Neuronal stem cell (in vitro differentiated cells): ENCODE measurements at regions not wholly inside any gene's neighbourhood (a gene's known extent, or its start where the extent isn't known, plus 50 kb on each side); places are given as distances from the start of the nearest gene placed in this dataset.

Experiments used
- DNase-seq: peaks from one replicate; pipeline ENCODE4 v3.0.0-alpha.2; 2013; ENCODE audit warnings: low spot score
- H2AFZ ChIP-seq: one replicate; pipeline ENCODE4 v1.6.1; 2013; ENCODE audit warnings: mild to moderate bottlenecking, low read length, inconsistent platforms
- H2AK5ac ChIP-seq: 2 replicates; pipeline ENCODE4 v1.6.1; 2013; ENCODE audit warnings: low read depth, mild to moderate bottlenecking, inconsistent platforms, low read length, moderate library complexity, mixed read lengths
- H2BK120ac ChIP-seq: 2 replicates; pipeline ENCODE4 v1.6.1; 2013; ENCODE audit warnings: low read depth, mild to moderate bottlenecking, inconsistent platforms, low read length, moderate library complexity, mixed read lengths
- H2BK12ac ChIP-seq: one replicate; pipeline ENCODE4 v1.6.1; 2013; ENCODE audit warnings: low read length, inconsistent platforms
- H2BK15ac ChIP-seq: 2 replicates; pipeline ENCODE4 v1.6.1; 2013; ENCODE audit warnings: mild to moderate bottlenecking, low read length, inconsistent platforms, mixed read lengths
- H2BK5ac ChIP-seq: one replicate; pipeline ENCODE4 v1.6.1; 2013; ENCODE audit warnings: inconsistent platforms, mild to moderate bottlenecking, low read length, moderate library complexity
- H3K14ac ChIP-seq: one replicate; pipeline ENCODE4 v1.6.1; 2013; ENCODE audit warnings: low read length, inconsistent platforms
- H3K18ac ChIP-seq: 2 replicates; pipeline ENCODE4 v1.6.1; 2013; ENCODE audit warnings: low read length, inconsistent platforms
- H3K23ac ChIP-seq: 2 replicates; pipeline ENCODE4 v1.6.1; 2013; ENCODE audit warnings: low read depth, mild to moderate bottlenecking, mixed read lengths, low read length, inconsistent platforms; ENCODE audit not compliant: poor library complexity
- H3K27ac ChIP-seq: replicated peaks from 3 replicates; pipeline ENCODE4 v1.5.1; 2013; ENCODE audit warnings: low read length, inconsistent platforms
- H3K27me3 ChIP-seq, 3 experiments: 2 replicates each; pipeline ENCODE4 v1.6.1; 2013; ENCODE audit warnings: low read length in 3 of 3, mild to moderate bottlenecking in 2 of 3, inconsistent platforms in 1 of 3, low read depth in 1 of 3, mixed read lengths in 1 of 3, moderate library complexity in 1 of 3; ENCODE audit not compliant: control insufficient read depth in 3 of 3, insufficient read depth in 3 of 3
- H3K36me3 ChIP-seq, 2 donors: replicated peaks in 1 of 2; 2 replicates each; pipeline ENCODE4 v1.6.1; 2013; ENCODE audit warnings: low read length in 2 of 2; ENCODE audit not compliant: control insufficient read depth in 2 of 2, insufficient read depth in 2 of 2
- H3K4ac ChIP-seq: 2 replicates; pipeline ENCODE4 v1.6.1; 2013; ENCODE audit warnings: inconsistent platforms, mild to moderate bottlenecking, low read length, moderate library complexity
- H3K4me1 ChIP-seq, 2 donors: 1 replicate in 1 of 2; 2 replicates in 1 of 2; pipeline ENCODE4 v1.6.1; 2013; ENCODE audit warnings: low read length in 2 of 2, low read depth in 1 of 2; ENCODE audit not compliant: control insufficient read depth in 2 of 2, insufficient read depth in 1 of 2
- H3K4me2 ChIP-seq: one replicate; pipeline ENCODE4 v1.6.1; 2013; ENCODE audit warnings: mild to moderate bottlenecking, low read length, inconsistent platforms; ENCODE audit not compliant: insufficient read depth, poor library complexity, severe bottlenecking
- H3K4me3 ChIP-seq, 2 donors: 2 replicates each; pipeline ENCODE4 v1.5.1; 2013; ENCODE audit warnings: low read length in 2 of 2, mild to moderate bottlenecking in 2 of 2, inconsistent platforms in 1 of 2, moderate library complexity in 1 of 2
- H3K79me1 ChIP-seq: one replicate; pipeline ENCODE4 v1.6.1; 2013; ENCODE audit warnings: low read depth, mild to moderate bottlenecking, inconsistent platforms, low read length, moderate library complexity
- H3K9ac ChIP-seq: one replicate; pipeline ENCODE4 v1.6.1; 2013; ENCODE audit warnings: mild to moderate bottlenecking, low read depth, low read length, inconsistent platforms; ENCODE audit not compliant: poor library complexity
- H3K9me3 ChIP-seq, 2 donors: replicated peaks in 1 of 2; 2 replicates each; pipeline versions ENCODE3 to v1.6.1; 2013; ENCODE audit warnings: low read length in 2 of 2, mild to moderate bottlenecking in 2 of 2, inconsistent platforms in 1 of 2, low read depth in 1 of 2, mixed read lengths in 1 of 2, moderate library complexity in 1 of 2; ENCODE audit not compliant: control insufficient read depth in 2 of 2, insufficient read depth in 1 of 2
- H4K8ac ChIP-seq: one replicate; pipeline ENCODE4 v1.6.1; 2013; ENCODE audit warnings: low read depth, mild to moderate bottlenecking, inconsistent platforms, low read length, moderate library complexity
- H4K91ac ChIP-seq: one replicate; pipeline ENCODE4 v1.6.1; 2013; ENCODE audit warnings: low read length, low read depth, mild to moderate bottlenecking, inconsistent platforms; ENCODE audit not compliant: poor library complexity
- WGBS, 2 donors: extraction: QIAGEN DNeasy Blood & Tissue Kit; methylation state at CpG; one replicate each; pipeline ENCODE4 v1.1.7; 2013; ENCODE audit warnings: missing lambda C conversion rate in 2 of 2, mixed read lengths in 1 of 2; ENCODE audit not compliant: insufficient read length in 2 of 2, insufficient replicate concordance in 1 of 2; ENCODE audit errors: extremely low coverage in 2 of 2; 5-methylcytosine and 5-hydroxymethylcytosine counted together

DNA sequence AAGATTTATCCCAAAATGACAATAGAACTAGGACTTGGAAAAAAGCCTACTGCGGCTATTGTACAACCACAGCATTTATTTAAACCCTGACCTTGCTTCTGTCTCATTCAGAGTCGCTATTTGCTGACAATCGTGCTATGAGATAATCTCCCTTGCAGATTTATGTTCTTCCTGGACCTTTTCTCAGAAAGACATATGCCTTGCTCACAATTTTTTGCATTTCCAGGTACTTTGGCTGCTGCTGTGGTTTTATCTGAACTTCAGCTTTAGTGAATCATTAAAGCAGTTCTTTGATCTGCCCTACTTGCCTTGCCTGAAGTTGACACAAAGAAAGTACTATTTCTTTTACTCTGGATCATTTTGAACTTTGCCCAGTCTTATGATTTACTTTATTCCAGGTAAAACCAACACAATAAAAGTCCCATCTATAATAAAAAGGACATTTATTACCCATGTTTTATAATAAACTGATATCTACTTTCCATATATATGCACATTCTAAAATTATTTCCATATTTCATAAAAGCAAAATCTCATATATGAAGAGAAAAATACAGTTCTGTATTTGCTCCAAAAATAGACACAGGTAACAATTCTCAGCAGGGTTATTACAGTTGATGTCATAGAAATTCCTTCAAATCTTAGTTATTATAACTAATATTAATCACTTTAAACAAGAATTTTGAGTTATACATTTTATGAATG is 63.4 kb upstream of the CARD18 start:
- Histone ChIP-seq H2BK12ac (no peak overlapping the region), H2BK15ac (no peak overlapping the region), H3K14ac (no peak overlapping the region), H4K91ac (no peak overlapping the region), H2AFZ (no peak overlapping the region), H3K9ac (no peak overlapping the region), H3K4me3 (no peak overlapping the region), H3K4me1 (no peaks in the 10 kb centered on the region), H4K8ac (no peak overlapping the region), H3K23ac (no peak overlapping the region), H2AK5ac (no peak overlapping the region), H2BK5ac (no peak overlapping the region), H3K36me3 (no peaks in the 10 kb centered on the region), H2BK120ac (no peak overlapping the region), H3K4ac (no peak overlapping the region), H3K79me1 (no peaks in the 10 kb centered on the region), H3K27ac (no peak overlapping the region), H3K4me2 (no peak overlapping the region), H3K9me3 (no peaks in the 10 kb centered on the region), H3K18ac (no peak overlapping the region), H3K27me3 (no peaks in the 10 kb centered on the region)
- no CpG with 5 or more reads among the region's 3 CpGs for WGBS, 2 donors
- no peak for DNase-seq

DNA sequence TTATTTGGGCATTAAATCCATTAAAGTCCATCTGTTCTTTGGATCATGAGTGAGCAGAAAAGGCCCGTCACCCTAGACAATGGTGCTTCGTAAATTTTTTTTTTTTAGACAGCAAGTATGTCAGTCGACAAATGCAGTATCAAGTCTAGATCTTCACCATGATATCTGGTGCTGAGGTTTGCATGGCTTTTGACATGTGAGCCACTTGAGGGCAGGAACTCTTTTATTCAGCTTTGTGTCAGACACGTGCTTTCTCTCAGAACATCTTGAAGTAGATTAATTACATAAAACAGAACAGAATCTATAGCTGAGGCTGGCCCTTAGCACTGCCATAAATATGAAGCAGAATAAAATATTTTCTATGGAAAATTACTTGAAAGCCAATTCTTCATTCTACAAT is 62.9 kb upstream of the CARD18 start:
- Histone ChIP-seq H3K4me3 (no peak overlapping the region), H2BK120ac (no peak overlapping the region), H3K36me3 (no peaks in the 10 kb centered on the region), H2AK5ac (no peak overlapping the region), H3K9ac (no peak overlapping the region), H4K91ac (no peak overlapping the region), H3K27ac (no peak overlapping the region), H4K8ac (no peak overlapping the region), H3K4me1 (no peaks in the 10 kb centered on the region), H3K79me1 (no peaks in the 10 kb centered on the region), H3K9me3 (no peaks in the 10 kb centered on the region), H2BK12ac (no peak overlapping the region), H2BK15ac (no peak overlapping the region), H3K4me2 (no peak overlapping the region), H3K4ac (no peak overlapping the region), H2AFZ (no peak overlapping the region), H3K14ac (no peak overlapping the region), H3K18ac (no peak overlapping the region), H3K27me3 (no peaks in the 10 kb centered on the region), H3K23ac (no peak overlapping the region), H2BK5ac (no peak overlapping the region)
- no peak for DNase-seq
- WGBS, 2 donors, result no CpG with 5 or more reads among the region's 4 CpGs

GRCh38 chr11:105201166-105201565 is 61.6 kb upstream of the CARD18 start:
- no CpG with 5 or more reads among the region's 5 CpGs for WGBS, 2 donors

GRCh38 chr11:105197071-105197815 is 57.7 kb upstream of the CARD18 start:
- no peaks in the 10 kb centered on the region for H3K79me1 ChIP-seq
- H4K8ac ChIP-seq, result no peak overlapping the region

More at GRCh38 chr11:105201166-105201565, 61.6 kb upstream of the CARD18 start:
- Histone ChIP-seq H2BK12ac (no peak overlapping the region), H3K27me3 (no peaks in the 10 kb centered on the region), H3K4me2 (no peak overlapping the region), H4K8ac (no peak overlapping the region), H4K91ac (no peak overlapping the region), H3K14ac (no peak overlapping the region), H3K9ac (no peak overlapping the region), H2AK5ac (no peak overlapping the region), H3K9me3 (no peaks in the 10 kb centered on the region), H3K4me3 (no peak overlapping the region), H2BK15ac (no peak overlapping the region), H3K4ac (no peak overlapping the region), H2BK5ac (no peak overlapping the region), H2AFZ (no peak overlapping the region), H3K18ac (no peak overlapping the region), H2BK120ac (no peak overlapping the region), H3K36me3 (no peaks in the 10 kb centered on the region), H3K4me1 (no peaks in the 10 kb centered on the region), H3K23ac (no peak overlapping the region), H3K27ac (no peak overlapping the region), H3K79me1 (no peaks in the 10 kb centered on the region)
- no peak for DNase-seq

More at GRCh38 chr11:105197071-105197815, 57.7 kb upstream of the CARD18 start:
- no CpG with 5 or more reads among the region's 6 CpGs for WGBS, 2 donors
- no peak overlapping the region for H3K4me2 ChIP-seq
- H3K9ac ChIP-seq, result no peak overlapping the region
- H2BK5ac ChIP-seq, result no peak overlapping the region
- H2BK15ac ChIP-seq, result no peak overlapping the region
- H3K23ac ChIP-seq, result no peak overlapping the region
- H3K4me1 ChIP-seq, result no peaks in the 10 kb centered on the region
- H3K14ac ChIP-seq, result no peak overlapping the region
- no peak overlapping the region for H2AFZ ChIP-seq
- no peak overlapping the region for H3K27ac ChIP-seq
- no peaks in the 10 kb centered on the region for H3K9me3 ChIP-seq
- no peak overlapping the region for H3K18ac ChIP-seq
- H2BK120ac ChIP-seq, result no peak overlapping the region
- no peak for DNase-seq
- H2BK12ac ChIP-seq, result no peak overlapping the region
- no peak overlapping the region for H4K91ac ChIP-seq
- H3K4me3 ChIP-seq, result no peak overlapping the region
- H3K4ac ChIP-seq, result no peak overlapping the region
- no peak overlapping the region for H2AK5ac ChIP-seq
- H3K36me3 ChIP-seq, result no peaks in the 10 kb centered on the region
- H3K27me3 ChIP-seq, result no peaks in the 10 kb centered on the region
